MM.1S (cell line): ENCODE measurements at regions not wholly inside any gene's neighbourhood (a gene's known extent, or its start where the extent isn't known, plus 50 kb on each side); places are given as distances from the start of the nearest gene placed in this dataset.

Experiments used
- CTCF ChIP-seq: fragments of 300-600 bp; sonication (generic); IDR thresholded peaks from 2 replicates; pipeline ENCODE4 v1.5.1; 2016; ENCODE audit warnings: antibody characterized with exemption, low read length, mixed read lengths
- EZH2 ChIP-seq: fragments of 300-600 bp; sonication (generic); optimal IDR thresholded peaks from 2 replicates; pipeline ENCODE3; 2017; ENCODE audit warnings: low read depth, mild to moderate bottlenecking, antibody characterized with exemption, low read length, mixed read lengths
- EZH2phosphoT487 ChIP-seq: fragments of 300-600 bp; sonication (generic); IDR thresholded peaks from 2 replicates; pipeline ENCODE4 v1.6.1; 2018; ENCODE audit warnings: antibody characterized with exemption, low read length

- TF ChIP-seq CTCF = no peak
- TF ChIP-seq EZH2 = no peak
- no peak for TF ChIP-seq EZH2phosphoT487
Observed at GRCh38 chr9:135328485-135329417, 150.8 kb upstream of the PPP1R26 start.
